ENCODE measurements at regions not wholly inside any gene's neighbourhood (a gene's known extent, or its start where the extent isn't known, plus 50 kb on each side); places are given as distances from the start of the nearest gene placed in this dataset.
"Not testable (repeated sequence)": the region's sequence is repeated elsewhere in the genome, so short reads cannot be mapped to it uniquely, and the experiment has no call there.

DNA sequence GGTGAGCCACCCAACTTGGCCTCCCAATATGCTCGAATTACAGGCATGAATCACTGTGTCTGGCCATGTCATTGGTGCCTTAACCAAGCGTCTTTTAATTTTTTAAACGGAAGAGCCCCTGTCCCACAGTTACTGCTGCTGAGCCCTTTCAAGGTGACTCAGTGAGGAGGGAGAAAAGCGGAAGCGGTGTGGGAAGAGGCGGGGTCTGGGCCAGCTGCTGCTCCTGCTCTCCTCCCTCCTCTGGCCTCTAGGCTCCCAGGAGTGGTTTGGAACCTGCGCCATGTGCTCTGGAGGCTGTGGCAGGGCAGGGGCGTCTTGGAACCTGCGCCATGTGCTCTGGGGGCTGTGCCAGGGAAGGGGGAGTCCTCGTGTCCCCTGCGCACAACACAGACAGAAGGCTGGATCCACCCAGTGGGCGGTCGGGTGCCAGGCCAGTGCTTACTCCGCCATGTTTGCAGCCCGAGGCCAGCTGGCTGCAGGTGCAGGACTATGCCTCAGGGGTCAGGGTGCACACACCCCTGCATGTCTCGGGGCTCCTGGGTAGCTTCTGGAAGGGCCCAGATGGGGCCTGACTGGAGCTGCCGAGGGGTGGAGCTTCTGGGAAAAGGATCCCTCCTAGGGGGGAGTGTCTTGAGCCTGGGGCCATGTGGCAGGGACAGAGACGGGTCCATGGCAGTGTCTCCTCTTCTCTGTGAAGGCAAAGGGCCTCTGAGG lies 171.8 kb downstream of the ADRA2C start (continued):
- peak; percentile 50; the same call in 1 of the 2 replicates for TF ChIP-seq ZBTB7A (IDR thresholded peaks at IDR 0.05; ENCODE audit: borderline replicate concordance, control insufficient read depth, low read depth, low read length)
- peak; percentile 68 for TF ChIP-seq MYC (IDR thresholded peaks at IDR 0.05; ENCODE audit: low read depth, low read length)
- TF ChIP-seq MYC (CRISPR knock-in tag; IDR thresholded peaks at IDR 0.05; ENCODE audit: borderline replicate concordance, low read depth); JUND (tag; IDR thresholded peaks at IDR 0.05; ENCODE audit: borderline replicate concordance, low read depth, low read length); NR2C1 (tag; IDR thresholded peaks at IDR 0.05): not testable (repeated sequence)
- TF ChIP-seq, protein P1, sequence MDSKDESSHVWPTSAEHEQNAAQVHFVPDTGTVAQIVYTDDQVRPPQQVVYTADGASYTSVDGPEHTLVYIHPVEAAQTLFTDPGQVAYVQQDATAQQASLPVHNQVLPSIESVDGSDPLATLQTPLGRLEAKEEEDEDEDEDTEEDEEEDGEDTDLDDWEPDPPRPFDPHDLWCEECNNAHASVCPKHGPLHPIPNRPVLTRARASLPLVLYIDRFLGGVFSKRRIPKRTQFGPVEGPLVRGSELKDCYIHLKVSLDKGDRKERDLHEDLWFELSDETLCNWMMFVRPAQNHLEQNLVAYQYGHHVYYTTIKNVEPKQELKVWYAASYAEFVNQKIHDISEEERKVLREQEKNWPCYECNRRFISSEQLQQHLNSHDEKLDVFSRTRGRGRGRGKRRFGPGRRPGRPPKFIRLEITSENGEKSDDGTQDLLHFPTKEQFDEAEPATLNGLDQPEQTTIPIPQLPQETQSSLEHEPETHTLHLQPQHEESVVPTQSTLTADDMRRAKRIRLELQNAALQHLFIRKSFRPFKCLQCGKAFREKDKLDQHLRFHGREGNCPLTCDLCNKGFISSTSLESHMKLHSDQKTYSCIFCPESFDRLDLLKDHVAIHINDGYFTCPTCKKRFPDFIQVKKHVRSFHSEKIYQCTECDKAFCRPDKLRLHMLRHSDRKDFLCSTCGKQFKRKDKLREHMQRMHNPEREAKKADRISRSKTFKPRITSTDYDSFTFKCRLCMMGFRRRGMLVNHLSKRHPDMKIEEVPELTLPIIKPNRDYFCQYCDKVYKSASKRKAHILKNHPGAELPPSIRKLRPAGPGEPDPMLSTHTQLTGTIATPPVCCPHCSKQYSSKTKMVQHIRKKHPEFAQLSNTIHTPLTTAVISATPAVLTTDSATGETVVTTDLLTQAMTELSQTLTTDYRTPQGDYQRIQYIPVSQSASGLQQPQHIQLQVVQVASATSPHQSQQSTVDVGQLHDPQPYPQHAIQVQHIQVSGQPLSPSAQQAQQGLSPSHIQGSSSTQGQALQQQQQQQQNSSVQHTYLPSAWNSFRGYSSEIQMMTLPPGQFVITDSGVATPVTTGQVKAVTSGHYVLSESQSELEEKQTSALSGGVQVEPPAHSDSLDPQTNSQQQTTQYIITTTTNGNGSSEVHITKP (IDR thresholded peaks at IDR 0.05; ENCODE audit: partially characterized antibody) = peak; percentile 45
- TF ChIP-seq NFE2 (IDR thresholded peaks at IDR 0.05; ENCODE audit: low read depth) = 0 out of 2 replicates have a peak, but pooled peaks have one; percentile 2
- TF ChIP-seq ETV5 (CRISPR knock-in tag; IDR thresholded peaks at IDR 0.05; ENCODE audit: low read depth) = 0 out of 2 replicates have a peak, but pooled peaks have one; percentile 44
- 0 out of 4 replicates have a peak, but pooled peaks of 1 of the 2 experiments have one; percentile 33 for TF ChIP-seq SIN3A (IDR thresholded peaks at IDR 0.05; ENCODE audit: borderline replicate concordance in 2 of 2, control insufficient read depth in 1 of 2, low read depth in 2 of 2, low read length in 2 of 2)
- 0 out of 2 replicates have a peak, but pooled peaks have one; percentile 25 for TF ChIP-seq ARID1B (IDR thresholded peaks at IDR 0.05)
- TF ChIP-seq JUND (IDR thresholded peaks at IDR 0.05; ENCODE audit: borderline replicate concordance, low read depth, low read length) = peak; percentile 40; the same call in 1 of the 2 replicates
- TF ChIP-seq, protein P2, sequence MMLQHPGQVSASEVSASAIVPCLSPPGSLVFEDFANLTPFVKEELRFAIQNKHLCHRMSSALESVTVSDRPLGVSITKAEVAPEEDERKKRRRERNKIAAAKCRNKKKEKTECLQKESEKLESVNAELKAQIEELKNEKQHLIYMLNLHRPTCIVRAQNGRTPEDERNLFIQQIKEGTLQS (IDR thresholded peaks at IDR 0.05) = peak; percentile 48
- TF ChIP-seq, protein P2 (CRISPR knock-in tag; conservative IDR thresholded peaks at IDR 0.05) = not testable (repeated sequence)
- TF ChIP-seq, protein P3, sequence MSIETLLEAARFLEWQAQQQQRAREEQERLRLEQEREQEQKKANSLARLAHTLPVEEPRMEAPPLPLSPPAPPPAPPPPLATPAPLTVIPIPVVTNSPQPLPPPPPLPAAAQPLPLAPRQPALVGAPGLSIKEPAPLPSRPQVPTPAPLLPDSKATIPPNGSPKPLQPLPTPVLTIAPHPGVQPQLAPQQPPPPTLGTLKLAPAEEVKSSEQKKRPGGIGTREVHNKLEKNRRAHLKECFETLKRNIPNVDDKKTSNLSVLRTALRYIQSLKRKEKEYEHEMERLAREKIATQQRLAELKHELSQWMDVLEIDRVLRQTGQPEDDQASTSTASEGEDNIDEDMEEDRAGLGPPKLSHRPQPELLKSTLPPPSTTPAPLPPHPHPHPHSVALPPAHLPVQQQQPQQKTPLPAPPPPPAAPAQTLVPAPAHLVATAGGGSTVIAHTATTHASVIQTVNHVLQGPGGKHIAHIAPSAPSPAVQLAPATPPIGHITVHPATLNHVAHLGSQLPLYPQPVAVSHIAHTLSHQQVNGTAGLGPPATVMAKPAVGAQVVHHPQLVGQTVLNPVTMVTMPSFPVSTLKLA (conservative IDR thresholded peaks at IDR 0.05) = peak; percentile 60 to 75; a peak in 3 of 4 replicates
- TF ChIP-seq NR2C1 (IDR thresholded peaks at IDR 0.05) = 0 out of 2 replicates have a peak, but pooled peaks have one; percentile 11
- peak; percentile 60 for TF ChIP-seq GABPA (tag; conservative IDR thresholded peaks at IDR 0.05; ENCODE audit: low read depth)
- TF ChIP-seq DPF2 (IDR thresholded peaks at IDR 0.05) = peak; percentile 60; the same call in 1 of the 2 replicates
- TF ChIP-seq TCF3 (CRISPR knock-in tag; IDR thresholded peaks at IDR 0.05) = 0 out of 2 replicates have a peak, but pooled peaks have one; percentile 5
- 0 out of 2 replicates have a peak, but pooled peaks have one; percentile 27 for TF ChIP-seq RB1 (IDR thresholded peaks at IDR 0.05; ENCODE audit: low read depth)

All from K562 (cell line).